ENCODE measurements at regions not wholly inside any gene's neighbourhood (a gene's known extent, or its start where the extent isn't known, plus 50 kb on each side); places are given as distances from the start of the nearest gene placed in this dataset.

DNA sequence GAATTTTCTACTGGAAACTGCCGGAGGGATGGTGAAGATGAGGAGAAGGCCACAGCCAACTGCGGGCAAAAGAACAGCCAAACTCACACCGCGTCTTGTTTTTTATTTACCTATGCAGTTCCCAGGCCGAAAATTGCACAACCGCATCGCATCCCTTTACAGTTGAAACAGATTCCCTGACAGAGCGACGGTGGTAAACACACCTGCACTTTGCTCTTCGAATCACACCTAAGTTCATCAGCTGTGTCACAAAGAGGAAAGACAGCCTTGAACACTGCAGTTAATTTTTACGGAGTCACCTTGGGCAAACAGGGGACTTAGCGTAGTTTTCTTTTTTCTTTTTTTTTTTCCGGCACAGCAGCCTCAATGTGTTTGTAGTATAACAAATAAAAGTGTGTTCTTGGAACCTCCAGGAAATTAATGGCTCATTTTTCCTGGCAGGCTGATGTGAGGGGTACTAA, 272.0 kb upstream of the DIO3 start:
- TF ChIP-seq CTCF (conservative IDR thresholded peaks at IDR 0.05; ENCODE audit: low read depth, low read length) = no peak
- no peak for TF ChIP-seq POLR2A (IDR thresholded peaks at IDR 0.05; ENCODE audit: low read depth, low read length)
- no peak for TF ChIP-seq RCOR1 (IDR thresholded peaks at IDR 0.05; ENCODE audit: insufficient replicate concordance, low read length)
- TF ChIP-seq, protein P1, sequence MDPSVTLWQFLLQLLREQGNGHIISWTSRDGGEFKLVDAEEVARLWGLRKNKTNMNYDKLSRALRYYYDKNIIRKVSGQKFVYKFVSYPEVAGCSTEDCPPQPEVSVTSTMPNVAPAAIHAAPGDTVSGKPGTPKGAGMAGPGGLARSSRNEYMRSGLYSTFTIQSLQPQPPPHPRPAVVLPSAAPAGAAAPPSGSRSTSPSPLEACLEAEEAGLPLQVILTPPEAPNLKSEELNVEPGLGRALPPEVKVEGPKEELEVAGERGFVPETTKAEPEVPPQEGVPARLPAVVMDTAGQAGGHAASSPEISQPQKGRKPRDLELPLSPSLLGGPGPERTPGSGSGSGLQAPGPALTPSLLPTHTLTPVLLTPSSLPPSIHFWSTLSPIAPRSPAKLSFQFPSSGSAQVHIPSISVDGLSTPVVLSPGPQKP (IDR thresholded peaks at IDR 0.05; ENCODE audit: borderline replicate concordance, low read depth, low read length) = no peak
- no peak for TF ChIP-seq NFE2L2 (IDR thresholded peaks at IDR 0.05; ENCODE audit: low read depth, low read length)
- TF ChIP-seq SMC3 (IDR thresholded peaks at IDR 0.05; ENCODE audit: low read depth, low read length) = no peak
- no peak for TF ChIP-seq BHLHE40 (IDR thresholded peaks at IDR 0.05; ENCODE audit: low read depth, low read length)
